Ishikawa (cell line): ENCODE measurements at regions not wholly inside any gene's neighbourhood (a gene's known extent, or its start where the extent isn't known, plus 50 kb on each side); places are given as distances from the start of the nearest gene placed in this dataset.

Experiments used
- CEBPB ChIP-seq: IDR thresholded peaks from 2 replicates; pipeline ENCODE4 v1.6.1; 2012
- CREB1 ChIP-seq: IDR thresholded peaks from 2 replicates; pipeline ENCODE4 v1.6.1; 2012; ENCODE audit warnings: low read depth
- EGR1 ChIP-seq: IDR thresholded peaks from 2 replicates; pipeline ENCODE4 v1.6.1; 2012
- EP300 ChIP-seq: IDR thresholded peaks from 2 replicates; pipeline ENCODE4 v1.6.1; 2012; ENCODE audit warnings: borderline replicate concordance
- FOXM1 ChIP-seq: IDR thresholded peaks from 2 replicates; pipeline ENCODE4 v1.6.1; 2012; ENCODE audit warnings: low read depth, borderline replicate concordance
- NFIC ChIP-seq: IDR thresholded peaks from 2 replicates; pipeline ENCODE4 v1.6.1; 2012
- RAD21 ChIP-seq: IDR thresholded peaks from 2 replicates; pipeline ENCODE4 v1.6.1; 2012; ENCODE audit warnings: low read depth
- REST ChIP-seq: IDR thresholded peaks from 2 replicates; pipeline ENCODE4 v1.6.1; 2012; ENCODE audit warnings: low read depth, mild to moderate bottlenecking
- TAF1 ChIP-seq: IDR thresholded peaks from 2 replicates; pipeline ENCODE4 v1.6.1; 2012; ENCODE audit warnings: low read depth, mild to moderate bottlenecking
- TCF12 ChIP-seq: IDR thresholded peaks from 2 replicates; pipeline ENCODE4 v1.6.1; 2012; ENCODE audit warnings: low read depth
- TEAD4 ChIP-seq: IDR thresholded peaks from 2 replicates; pipeline ENCODE4 v1.6.1; 2012
- YY1 ChIP-seq: IDR thresholded peaks from 2 replicates; pipeline ENCODE4 v1.6.1; 2012; ENCODE audit warnings: low read depth
- ZBTB7A ChIP-seq: IDR thresholded peaks from 2 replicates; pipeline ENCODE4 v1.6.1; 2012; ENCODE audit warnings: low read depth
- TF ChIP-seq, protein P1 (sequence below): IDR thresholded peaks from 2 replicates; pipeline ENCODE4 v1.6.1; 2012
- TF ChIP-seq, protein P2 (sequence below): IDR thresholded peaks from 2 replicates; pipeline ENCODE4 v1.6.1; 2012

- TF ChIP-seq CEBPB = no peak
- TF ChIP-seq REST = no peak
- TF ChIP-seq, protein P1, sequence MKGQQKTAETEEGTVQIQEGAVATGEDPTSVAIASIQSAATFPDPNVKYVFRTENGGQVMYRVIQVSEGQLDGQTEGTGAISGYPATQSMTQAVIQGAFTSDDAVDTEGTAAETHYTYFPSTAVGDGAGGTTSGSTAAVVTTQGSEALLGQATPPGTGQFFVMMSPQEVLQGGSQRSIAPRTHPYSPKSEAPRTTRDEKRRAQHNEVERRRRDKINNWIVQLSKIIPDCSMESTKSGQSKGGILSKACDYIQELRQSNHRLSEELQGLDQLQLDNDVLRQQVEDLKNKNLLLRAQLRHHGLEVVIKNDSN = no peak
- no peak for TF ChIP-seq EP300
- TF ChIP-seq TEAD4 = no peak
- TF ChIP-seq FOXM1 = no peak
- TF ChIP-seq TCF12 = no peak
- no peak for TF ChIP-seq YY1
- TF ChIP-seq TAF1 = no peak
- no peak for TF ChIP-seq EGR1
- TF ChIP-seq ZBTB7A = no peak
- TF ChIP-seq RAD21 = no peak
- TF ChIP-seq NFIC = no peak
- TF ChIP-seq CREB1 = no peak
- TF ChIP-seq, protein P2, sequence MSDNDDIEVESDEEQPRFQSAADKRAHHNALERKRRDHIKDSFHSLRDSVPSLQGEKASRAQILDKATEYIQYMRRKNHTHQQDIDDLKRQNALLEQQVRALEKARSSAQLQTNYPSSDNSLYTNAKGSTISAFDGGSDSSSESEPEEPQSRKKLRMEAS = no peak
These were observed 160.3 kb upstream of the FMN2 start for GRCh38 chr1:239931341-239931740.

DNA sequence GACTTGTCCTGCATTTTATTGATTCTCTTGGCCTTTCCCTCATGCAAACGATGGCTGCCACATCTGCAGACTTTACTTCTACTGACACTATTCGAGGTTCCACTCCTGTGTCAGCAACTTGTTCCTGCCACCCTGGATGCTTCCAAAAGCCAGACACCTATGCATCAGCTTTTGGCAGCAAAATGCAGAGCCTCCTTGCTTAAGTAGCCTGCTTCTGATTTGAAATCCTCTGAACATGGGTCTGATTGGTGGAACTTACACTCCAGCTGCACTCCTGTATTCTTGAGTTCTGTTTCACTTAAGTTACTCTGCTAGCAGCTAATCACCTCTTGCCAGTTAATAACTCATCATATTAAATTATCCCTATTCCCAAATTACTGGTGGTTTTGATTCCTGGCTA lies 152.1 kb upstream of the FMN2 start:
- TF ChIP-seq, protein P1 = no peak
- TF ChIP-seq NFIC = no peak
- no peak for TF ChIP-seq YY1
- no peak for TF ChIP-seq RAD21
- no peak for TF ChIP-seq EP300
- no peak for TF ChIP-seq ZBTB7A
- TF ChIP-seq TEAD4 = no peak
- TF ChIP-seq TAF1 = no peak
- TF ChIP-seq, protein P2 = no peak
- no peak for TF ChIP-seq REST
- no peak for TF ChIP-seq EGR1
- no peak for TF ChIP-seq FOXM1
- no peak for TF ChIP-seq CEBPB
- no peak for TF ChIP-seq TCF12
- TF ChIP-seq CREB1 = no peak

GRCh38 chr1:239943761-239944160 lies 147.9 kb upstream of the FMN2 start:
- TF ChIP-seq CREB1 = no peak
- no peak for TF ChIP-seq TCF12
- no peak for TF ChIP-seq ZBTB7A
- TF ChIP-seq TAF1 = no peak
- no peak for TF ChIP-seq NFIC
- no peak for TF ChIP-seq RAD21
- TF ChIP-seq EP300 = no peak
- TF ChIP-seq FOXM1 = no peak
- TF ChIP-seq, protein P1 = no peak
- no peak for TF ChIP-seq REST

- no peak for TF ChIP-seq EGR1
- no peak for TF ChIP-seq RAD21
- TF ChIP-seq CEBPB = no peak
- TF ChIP-seq TEAD4 = no peak
- TF ChIP-seq YY1 = no peak
- TF ChIP-seq FOXM1 = no peak
- TF ChIP-seq CREB1 = no peak
- TF ChIP-seq, protein P1 = no peak
- TF ChIP-seq ZBTB7A = no peak
These were observed 147.0 kb upstream of the FMN2 start for GRCh38 chr1:239944666-239945065.
